Choroid plexus epithelial cell (primary cell): ENCODE measurements at regions not wholly inside any gene's neighbourhood (a gene's known extent, or its start where the extent isn't known, plus 50 kb on each side); places are given as distances from the start of the nearest gene placed in this dataset.
"Not testable (repeated sequence)": the region's sequence is repeated elsewhere in the genome, so short reads cannot be mapped to it uniquely, and the experiment has no call there.

Experiments
- DNase-seq: peaks from one replicate; pipeline ENCODE4 v3.0.0-alpha.2; 2010; ENCODE audit warnings: low read depth
- H3K4me3 ChIP-seq: 2 replicates; pipeline ENCODE4 v1.5.1; 2011; ENCODE audit warnings: low read depth, mild to moderate bottlenecking, control low read depth, low read length, moderate library complexity
- CTCF ChIP-seq: conservative IDR thresholded peaks from 2 replicates; pipeline ENCODE4 v1.5.1; 2011; ENCODE audit warnings: low read depth, mild to moderate bottlenecking, control low read depth, inconsistent platforms, low read length, moderate library complexity

GRCh38 chr5:91306497-91306896 is 76.6 kb downstream of the ARRDC3 start:
- TF ChIP-seq CTCF = peak; percentile 6
- no peak for DNase-seq

GRCh38 chr5:91305640-91306039 is 77.5 kb downstream of the ARRDC3 start:
- no peak for TF ChIP-seq CTCF
- DNase-seq = no peak
- no peak overlapping the region for H3K4me3 ChIP-seq

More at GRCh38 chr5:91306497-91306896, 76.6 kb downstream of the ARRDC3 start:
- H3K4me3 ChIP-seq = no peak overlapping the region

GRCh38 chr5:91304015-91304414 is 79.1 kb downstream of the ARRDC3 start:
- not testable (repeated sequence) for DNase-seq, H3K4me3 ChIP-seq

- no peak overlapping the region for H3K4me3 ChIP-seq
Measured at GRCh38 chr5:91302958-91303357, 80.2 kb downstream of the ARRDC3 start.

GRCh38 chr5:91302305-91302704 is 80.8 kb downstream of the ARRDC3 start:
- no peak for TF ChIP-seq CTCF
- no peak overlapping the region for H3K4me3 ChIP-seq
- no peak for DNase-seq

More at GRCh38 chr5:91302958-91303357, 80.2 kb downstream of the ARRDC3 start:
- DNase-seq = no peak
- TF ChIP-seq CTCF = no peak

GRCh38 chr5:91301106-91301846 is 81.8 kb downstream of the ARRDC3 start:
- peak; percentile 78 for DNase-seq
- H3K4me3 ChIP-seq = no peak overlapping the region
- TF ChIP-seq CTCF = no peak

- no peak overlapping the region for H3K4me3 ChIP-seq
- TF ChIP-seq CTCF = no peak
- DNase-seq = no peak
Measured at GRCh38 chr5:91297994-91298393, 85.1 kb downstream of the ARRDC3 start.
